Smooth muscle cell (in vitro differentiated cells): ENCODE measurements at regions not wholly inside any gene's neighbourhood (a gene's known extent, or its start where the extent isn't known, plus 50 kb on each side); places are given as distances from the start of the nearest gene placed in this dataset.

ENCODE experiments used
- DNase-seq: peaks from one replicate; lab custom pipeline; 2025; ENCODE audit not compliant: unreplicated experiment; lab: John Stamatoyannopoulos, UW
- H2AFZ ChIP-seq: fragments of 200-600 bp; sonication (generic); 2 replicates; pipeline ENCODE4 v1.6.0; 2016; ENCODE audit warnings: antibody characterized with exemption, low read depth, mild to moderate bottlenecking
- H3F3A ChIP-seq: fragments of 200-600 bp; sonication (generic); 2 replicates; pipeline ENCODE4 v1.6.0; 2017; ENCODE audit warnings: antibody characterized with exemption, low read depth
- H3K27ac ChIP-seq: fragments of 200-600 bp; sonication (generic); 2 replicates; pipeline ENCODE4 v1.5.1; 2016; ENCODE audit warnings: low read depth, mild to moderate bottlenecking
- H3K27me3 ChIP-seq: fragments of 200-600 bp; sonication (generic); 2 replicates; pipeline ENCODE4 v1.6.1; 2016; ENCODE audit warnings: low read depth, mild to moderate bottlenecking
- H3K36me3 ChIP-seq: fragments of 200-600 bp; sonication (generic); 2 replicates; pipeline ENCODE4 v1.5.1; 2016; ENCODE audit warnings: low read depth
- H3K4me1 ChIP-seq: fragments of 200-600 bp; sonication (generic); 2 replicates; pipeline ENCODE4 v1.5.1; 2016; ENCODE audit warnings: low read depth
- H3K4me2 ChIP-seq: fragments of 200-600 bp; sonication (generic); 2 replicates; pipeline ENCODE4 v1.6.0; 2016; ENCODE audit warnings: mild to moderate bottlenecking
- H3K4me3 ChIP-seq: fragments of 200-600 bp; sonication (generic); 2 replicates; pipeline ENCODE4 v1.5.1; 2016; ENCODE audit warnings: mild to moderate bottlenecking
- H3K79me2 ChIP-seq: fragments of 200-600 bp; sonication (generic); 2 replicates; pipeline ENCODE4 v1.6.0; 2016; ENCODE audit warnings: low read depth, mild to moderate bottlenecking
- H3K9ac ChIP-seq: fragments of 200-600 bp; sonication (generic); 2 replicates; pipeline ENCODE4 v1.6.0; 2016; ENCODE audit warnings: low read depth
- H3K9me3 ChIP-seq: fragments of 200-600 bp; sonication (generic); replicated peaks from 2 replicates; pipeline ENCODE4 v1.5.1; 2016; ENCODE audit warnings: low read depth
- H4K20me1 ChIP-seq: fragments of 200-600 bp; sonication (generic); 2 replicates; pipeline ENCODE4 v1.6.0; 2016; ENCODE audit warnings: low read depth
- WGBS: methylation state at CpG from one replicate; pipeline ENCODE4 v1.1.7; 2016; ENCODE audit warnings: low lambda C conversion rate; 5-methylcytosine and 5-hydroxymethylcytosine counted together
- TF ChIP-seq, protein P1 (sequence below): fragments of 200-600 bp; sonication (generic); IDR thresholded peaks from 2 replicates; pipeline ENCODE4 v1.5.1; 2017; ENCODE audit warnings: borderline replicate concordance, mild to moderate bottlenecking, antibody characterized with exemption; ENCODE audit not compliant: insufficient read depth, poor library complexity, severe bottlenecking

DNA sequence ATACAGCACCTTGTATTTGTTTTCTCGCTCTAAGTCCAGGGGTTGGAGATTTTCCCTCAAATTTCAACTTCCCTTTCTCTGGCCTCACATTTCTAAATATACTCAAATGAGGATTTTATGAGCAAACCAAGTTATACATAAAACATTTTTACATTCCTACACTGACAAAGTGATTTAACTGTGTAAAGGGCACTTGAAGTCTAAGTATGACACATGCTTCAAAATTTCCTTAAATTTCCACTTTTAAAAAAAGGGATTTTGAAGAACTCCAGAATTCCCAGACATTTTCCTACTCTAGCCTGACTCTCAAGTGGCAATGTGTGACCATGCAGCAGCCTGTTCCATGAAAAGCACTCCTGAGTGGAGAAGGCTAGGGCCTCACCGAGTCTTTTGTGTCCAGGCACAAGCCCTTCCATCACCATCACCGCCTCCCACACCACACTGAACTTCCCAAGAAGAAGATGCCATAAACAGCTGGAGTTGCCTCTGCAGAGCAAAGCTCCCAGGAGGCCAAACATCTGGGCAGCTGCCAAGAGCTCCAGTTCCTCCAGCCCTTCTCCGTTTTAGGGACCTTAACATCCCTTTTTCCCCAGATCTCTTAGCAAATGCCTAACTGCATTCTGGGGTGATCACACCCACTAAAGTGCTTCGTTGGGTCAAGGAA is 68.9 kb downstream of the NCR2 start:
- TF ChIP-seq, protein P1, sequence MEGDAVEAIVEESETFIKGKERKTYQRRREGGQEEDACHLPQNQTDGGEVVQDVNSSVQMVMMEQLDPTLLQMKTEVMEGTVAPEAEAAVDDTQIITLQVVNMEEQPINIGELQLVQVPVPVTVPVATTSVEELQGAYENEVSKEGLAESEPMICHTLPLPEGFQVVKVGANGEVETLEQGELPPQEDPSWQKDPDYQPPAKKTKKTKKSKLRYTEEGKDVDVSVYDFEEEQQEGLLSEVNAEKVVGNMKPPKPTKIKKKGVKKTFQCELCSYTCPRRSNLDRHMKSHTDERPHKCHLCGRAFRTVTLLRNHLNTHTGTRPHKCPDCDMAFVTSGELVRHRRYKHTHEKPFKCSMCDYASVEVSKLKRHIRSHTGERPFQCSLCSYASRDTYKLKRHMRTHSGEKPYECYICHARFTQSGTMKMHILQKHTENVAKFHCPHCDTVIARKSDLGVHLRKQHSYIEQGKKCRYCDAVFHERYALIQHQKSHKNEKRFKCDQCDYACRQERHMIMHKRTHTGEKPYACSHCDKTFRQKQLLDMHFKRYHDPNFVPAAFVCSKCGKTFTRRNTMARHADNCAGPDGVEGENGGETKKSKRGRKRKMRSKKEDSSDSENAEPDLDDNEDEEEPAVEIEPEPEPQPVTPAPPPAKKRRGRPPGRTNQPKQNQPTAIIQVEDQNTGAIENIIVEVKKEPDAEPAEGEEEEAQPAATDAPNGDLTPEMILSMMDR: no peak
- Histone ChIP-seq H3K27ac (no peak overlapping the region), H3K4me1 (peaks cover 31% of the 10 kb centered on the region), H3K9me3 (no peaks in the 10 kb centered on the region), H4K20me1 (no peaks in the 10 kb centered on the region), H3K27me3 (peaks cover 86% of the 10 kb centered on the region), H2AFZ (no peak overlapping the region), H3K36me3 (no peaks in the 10 kb centered on the region), H3K4me3 (no peak overlapping the region), H3K4me2 (peak overlapping the region; percentile 17), H3K79me2 (no peaks in the 10 kb centered on the region), H3F3A (no peaks in the 10 kb centered on the region), H3K9ac (no peak overlapping the region)
- 62% methylated on average over 5 of the region's 5 CpGs for WGBS
- no peak for DNase-seq

DNA sequence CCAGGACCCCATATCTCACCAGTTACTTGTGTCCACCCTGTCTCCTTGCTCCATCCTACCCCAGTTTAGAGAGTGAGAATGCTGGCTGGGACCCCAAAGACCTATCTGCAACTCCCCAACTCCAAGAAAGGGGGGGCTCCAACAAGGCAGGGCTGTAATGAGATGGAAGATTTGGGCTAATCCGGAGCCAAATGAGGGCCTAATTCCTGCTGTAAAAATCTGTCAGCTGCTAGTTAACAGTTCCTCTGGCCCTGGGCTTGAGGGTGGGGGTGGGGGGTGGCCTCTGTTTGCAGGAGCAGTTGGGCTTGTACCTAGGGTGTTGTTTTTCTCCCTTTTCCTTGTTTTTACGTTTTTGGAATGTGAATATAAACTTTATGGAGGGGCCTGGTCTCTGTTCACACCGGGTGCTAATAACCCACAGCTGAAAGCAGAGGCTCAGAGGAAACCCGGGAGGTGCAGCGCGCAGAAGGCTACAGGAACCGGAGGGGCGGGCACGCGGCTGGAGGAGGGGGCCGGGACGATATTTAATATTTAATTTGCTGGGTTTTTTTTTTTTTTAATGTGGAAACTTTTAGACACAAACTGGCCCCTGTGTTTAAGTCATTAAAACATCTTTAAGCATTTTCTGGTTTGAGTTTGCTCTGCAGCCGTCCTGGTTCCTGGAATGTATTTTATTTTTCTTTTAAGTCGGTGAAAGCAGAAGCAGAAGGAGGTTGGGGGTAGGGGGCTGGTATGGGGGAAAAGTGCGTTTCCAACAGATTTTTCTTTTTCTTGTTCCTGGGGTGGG is 70.7 kb downstream of the NCR2 start:
- Histone ChIP-seq H3K4me3 (peak overlapping the region; percentile 26), H3K36me3 (no peaks in the 10 kb centered on the region), H3K9me3 (no peaks in the 10 kb centered on the region), H3K79me2 (no peaks in the 10 kb centered on the region), H4K20me1 (no peaks in the 10 kb centered on the region), H3K4me1 (peaks cover 31% of the 10 kb centered on the region), H3K4me2 (peak overlapping the region; percentile 73), H2AFZ (no peak overlapping the region), H3F3A (no peaks in the 10 kb centered on the region), H3K27ac (no peak overlapping the region), H3K27me3 (peaks cover 97% of the 10 kb centered on the region), H3K9ac (no peak overlapping the region)
- no peak for DNase-seq
- TF ChIP-seq, protein P1: no peak
- WGBS: 16% methylated on average over 15 of the region's 15 CpGs

DNA sequence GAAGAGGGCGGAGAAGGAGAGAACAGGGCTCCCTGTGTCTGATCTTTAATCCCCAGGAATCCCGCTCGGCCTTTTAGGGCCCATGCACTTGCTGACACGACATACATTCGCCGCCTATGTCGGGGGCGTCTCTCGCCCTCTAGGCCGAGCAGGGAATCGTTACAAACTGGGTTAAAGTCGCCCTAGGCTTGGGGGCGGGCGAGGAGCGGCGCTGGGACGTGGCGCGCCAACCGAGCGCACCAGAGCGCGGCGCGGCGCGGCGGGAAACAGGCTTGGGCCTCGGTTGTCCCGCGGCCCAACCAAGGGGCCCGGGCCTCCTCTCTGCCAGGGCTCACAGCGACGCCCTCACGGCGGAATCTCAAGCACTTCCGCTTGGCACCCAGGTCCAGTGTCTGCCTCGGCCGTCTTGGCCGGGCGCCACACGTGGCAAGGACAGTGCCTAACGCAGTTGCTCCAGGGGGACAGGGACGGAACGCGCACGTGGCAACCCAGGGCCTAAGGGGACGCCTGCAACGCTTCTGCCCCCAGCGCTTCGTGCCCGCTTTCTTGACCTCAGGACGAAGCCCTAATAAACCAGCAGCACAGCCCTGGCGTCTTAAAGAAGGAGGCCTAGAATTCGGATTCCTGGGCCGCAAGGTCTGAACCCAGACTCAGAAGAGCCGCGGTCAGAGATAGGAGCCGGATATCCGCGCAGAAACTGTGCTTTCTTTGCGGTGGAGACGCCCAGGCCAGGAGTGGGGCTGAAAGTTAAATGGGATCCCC is 71.5 kb downstream of the NCR2 start:
- no peak overlapping the region for H2AFZ ChIP-seq
- H3K27ac ChIP-seq: no peak overlapping the region
- H3K36me3 ChIP-seq: no peaks in the 10 kb centered on the region
- peak overlapping the region; percentile 26 for H3K4me3 ChIP-seq
- WGBS: 3% methylated on average over 63 of the region's 63 CpGs
- peaks cover 97% of the 10 kb centered on the region for H3K27me3 ChIP-seq
- H4K20me1 ChIP-seq: no peaks in the 10 kb centered on the region
- H3F3A ChIP-seq: no peaks in the 10 kb centered on the region
- H3K4me2 ChIP-seq: peak overlapping the region; percentile 73
- DNase-seq: no peak
- TF ChIP-seq, protein P1: no peak
- peaks cover 31% of the 10 kb centered on the region for H3K4me1 ChIP-seq
- no peaks in the 10 kb centered on the region for H3K79me2 ChIP-seq
- H3K9ac ChIP-seq: no peak overlapping the region
- no peaks in the 10 kb centered on the region for H3K9me3 ChIP-seq
